ENCODE measurements at regions not wholly inside any gene's neighbourhood (a gene's known extent, or its start where the extent isn't known, plus 50 kb on each side); places are given as distances from the start of the nearest gene placed in this dataset.

DNA sequence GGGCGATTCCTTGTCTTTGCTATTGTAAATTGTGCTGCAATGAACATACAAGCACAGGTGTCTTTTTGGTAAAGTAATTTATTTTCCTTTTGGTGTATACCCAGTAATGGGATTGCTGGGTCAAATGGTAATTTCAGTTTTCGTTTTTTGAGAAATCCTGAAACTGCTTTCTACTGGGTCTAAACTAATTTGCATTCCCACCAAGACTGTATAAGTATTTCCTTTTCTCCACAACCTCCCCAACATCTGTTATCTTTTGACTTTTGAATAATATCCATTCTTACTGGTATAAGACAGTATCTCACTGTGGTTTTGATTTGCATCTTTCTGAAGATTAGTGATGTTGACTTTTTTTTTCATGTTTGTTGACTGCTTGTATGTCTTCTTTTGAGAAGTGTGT lies 2506.0 kb downstream of the PCDH7 start:
- H3K4me3 ChIP-seq (ENCODE audit: low read length, poor library complexity, severe bottlenecking): no peak overlapping the region
- H3F3A ChIP-seq (ENCODE audit: low read depth): no peaks in the 10 kb centered on the region
- no peak overlapping the region for H2AFZ ChIP-seq (ENCODE audit: low read length)

DNA sequence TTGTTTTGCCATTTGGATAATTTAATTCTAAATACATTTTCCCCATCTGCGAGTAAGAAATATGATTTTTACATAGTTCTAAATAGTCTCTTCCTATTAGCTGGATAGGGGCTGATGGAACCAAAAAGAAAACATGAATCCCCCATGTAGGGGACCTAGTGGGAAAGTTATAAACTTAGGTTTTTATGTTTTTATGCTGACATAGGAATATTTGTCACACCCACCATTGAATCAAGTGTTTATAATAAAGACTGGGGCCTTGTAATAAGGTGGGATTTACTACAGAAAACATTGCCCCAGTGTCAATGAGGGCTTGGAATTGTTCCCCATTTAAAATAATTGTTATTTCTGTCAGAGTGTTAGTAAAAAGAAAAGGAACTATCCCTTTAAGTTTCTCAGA lies 2506.6 kb downstream of the PCDH7 start:
- H3K9me2 ChIP-seq (replicated peaks; ENCODE audit: low read depth, low read length): no peaks in the 10 kb centered on the region
- H2AFZ ChIP-seq (ENCODE audit: low read length): no peak overlapping the region
- no peaks in the 10 kb centered on the region for H4K20me1 ChIP-seq (ENCODE audit: insufficient read depth, low read length, poor library complexity, severe bottlenecking)
- H3K27me3 ChIP-seq (ENCODE audit: insufficient read depth, low read length, poor library complexity, severe bottlenecking): no peaks in the 10 kb centered on the region
- H3K4me2 ChIP-seq (ENCODE audit: low read depth, low read length, poor library complexity, severe bottlenecking): no peak overlapping the region
- no peaks in the 10 kb centered on the region for H3K4me1 ChIP-seq (ENCODE audit: insufficient read depth, low read length, poor library complexity, severe bottlenecking)
- H3F3A ChIP-seq (ENCODE audit: low read depth): no peaks in the 10 kb centered on the region
- no peak overlapping the region for H3K4me3 ChIP-seq (ENCODE audit: low read length, poor library complexity, severe bottlenecking)
- H3K79me2 ChIP-seq (ENCODE audit: insufficient read depth, low read length): no peaks in the 10 kb centered on the region
- H3K9ac ChIP-seq (ENCODE audit: low read depth, low read length, poor library complexity, severe bottlenecking): no peak overlapping the region
- no peaks in the 10 kb centered on the region for H3K9me3 ChIP-seq (ENCODE audit: insufficient read depth, low read depth, low read length)
- no peak for TF ChIP-seq EZH2phosphoT487 (IDR thresholded peaks at IDR 0.05; ENCODE audit: borderline replicate concordance)
- TF ChIP-seq, protein P1, sequence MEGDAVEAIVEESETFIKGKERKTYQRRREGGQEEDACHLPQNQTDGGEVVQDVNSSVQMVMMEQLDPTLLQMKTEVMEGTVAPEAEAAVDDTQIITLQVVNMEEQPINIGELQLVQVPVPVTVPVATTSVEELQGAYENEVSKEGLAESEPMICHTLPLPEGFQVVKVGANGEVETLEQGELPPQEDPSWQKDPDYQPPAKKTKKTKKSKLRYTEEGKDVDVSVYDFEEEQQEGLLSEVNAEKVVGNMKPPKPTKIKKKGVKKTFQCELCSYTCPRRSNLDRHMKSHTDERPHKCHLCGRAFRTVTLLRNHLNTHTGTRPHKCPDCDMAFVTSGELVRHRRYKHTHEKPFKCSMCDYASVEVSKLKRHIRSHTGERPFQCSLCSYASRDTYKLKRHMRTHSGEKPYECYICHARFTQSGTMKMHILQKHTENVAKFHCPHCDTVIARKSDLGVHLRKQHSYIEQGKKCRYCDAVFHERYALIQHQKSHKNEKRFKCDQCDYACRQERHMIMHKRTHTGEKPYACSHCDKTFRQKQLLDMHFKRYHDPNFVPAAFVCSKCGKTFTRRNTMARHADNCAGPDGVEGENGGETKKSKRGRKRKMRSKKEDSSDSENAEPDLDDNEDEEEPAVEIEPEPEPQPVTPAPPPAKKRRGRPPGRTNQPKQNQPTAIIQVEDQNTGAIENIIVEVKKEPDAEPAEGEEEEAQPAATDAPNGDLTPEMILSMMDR (conservative IDR thresholded peaks at IDR 0.05; ENCODE audit: low read length): no peak
- H3K36me3 ChIP-seq (ENCODE audit: insufficient read depth, low read length): no peaks in the 10 kb centered on the region

More for the DNA sequence above, 2506.0 kb downstream of the PCDH7 start:
- H3K79me2 ChIP-seq (ENCODE audit: insufficient read depth, low read length): no peaks in the 10 kb centered on the region
- H3K4me1 ChIP-seq (ENCODE audit: insufficient read depth, low read length, poor library complexity, severe bottlenecking): no peaks in the 10 kb centered on the region
- TF ChIP-seq EZH2phosphoT487 (IDR thresholded peaks at IDR 0.05; ENCODE audit: borderline replicate concordance): no peak
- TF ChIP-seq, protein P1 (conservative IDR thresholded peaks at IDR 0.05; ENCODE audit: low read length): no peak
- H3K36me3 ChIP-seq (ENCODE audit: insufficient read depth, low read length): no peaks in the 10 kb centered on the region
- no peaks in the 10 kb centered on the region for H3K9me2 ChIP-seq (replicated peaks; ENCODE audit: low read depth, low read length)
- no peak overlapping the region for H3K9ac ChIP-seq (ENCODE audit: low read depth, low read length, poor library complexity, severe bottlenecking)
- no peaks in the 10 kb centered on the region for H3K27me3 ChIP-seq (ENCODE audit: insufficient read depth, low read length, poor library complexity, severe bottlenecking)
- no peaks in the 10 kb centered on the region for H4K20me1 ChIP-seq (ENCODE audit: insufficient read depth, low read length, poor library complexity, severe bottlenecking)
- no peak overlapping the region for H3K4me2 ChIP-seq (ENCODE audit: low read depth, low read length, poor library complexity, severe bottlenecking)
- H3K9me3 ChIP-seq (ENCODE audit: insufficient read depth, low read depth, low read length): no peaks in the 10 kb centered on the region

GRCh38 chr4:33255094-33255493 lies 2534.9 kb downstream of the PCDH7 start:
- Histone ChIP-seq H2AFZ (ENCODE audit: low read length) (no peak overlapping the region), H3K36me3 (ENCODE audit: insufficient read depth, low read length) (no peaks in the 10 kb centered on the region), H3K4me2 (ENCODE audit: low read depth, low read length, poor library complexity, severe bottlenecking) (no peak overlapping the region), H3K9ac (ENCODE audit: low read depth, low read length, poor library complexity, severe bottlenecking) (no peak overlapping the region), H4K20me1 (ENCODE audit: insufficient read depth, low read length, poor library complexity, severe bottlenecking) (no peaks in the 10 kb centered on the region), H3K9me2 (replicated peaks; ENCODE audit: low read depth, low read length) (no peaks in the 10 kb centered on the region), H3K9me3 (ENCODE audit: insufficient read depth, low read depth, low read length) (no peaks in the 10 kb centered on the region), H3K27me3 (ENCODE audit: insufficient read depth, low read length, poor library complexity, severe bottlenecking) (no peaks in the 10 kb centered on the region), H3K4me3 (ENCODE audit: low read length, poor library complexity, severe bottlenecking) (no peak overlapping the region), H3F3A (ENCODE audit: low read depth) (no peaks in the 10 kb centered on the region), H3K4me1 (ENCODE audit: insufficient read depth, low read length, poor library complexity, severe bottlenecking) (no peaks in the 10 kb centered on the region), H3K79me2 (ENCODE audit: insufficient read depth, low read length) (no peaks in the 10 kb centered on the region)
- TF ChIP-seq EZH2phosphoT487 (IDR thresholded peaks at IDR 0.05; ENCODE audit: borderline replicate concordance): no peak
- TF ChIP-seq, protein P1 (conservative IDR thresholded peaks at IDR 0.05; ENCODE audit: low read length): no peak

Data from Loucy (cell line).